Stimulated activated CD4-positive, alpha-beta T cell treated with anti-CD3 and anti-CD28 coated beads, Interleukin-12 subunit alpha, Interleukin-12 subunit beta, amount 100 ng/mL, for 48 hours (primary cell): ENCODE measurements at regions not wholly inside any gene's neighbourhood (a gene's known extent, or its start where the extent isn't known, plus 50 kb on each side); places are given as distances from the start of the nearest gene placed in this dataset.
"Not testable (repeated sequence)": the region's sequence is repeated elsewhere in the genome, so short reads cannot be mapped to it uniquely, and the experiment has no call there.

ENCODE experiments used
- DNase-seq, 3 donors: peaks; one replicate each; pipeline ENCODE4 v3.0.0-alpha.2; 2020; ENCODE audit warnings: low read depth in 2 of 3, low spot score in 1 of 3

DNA sequence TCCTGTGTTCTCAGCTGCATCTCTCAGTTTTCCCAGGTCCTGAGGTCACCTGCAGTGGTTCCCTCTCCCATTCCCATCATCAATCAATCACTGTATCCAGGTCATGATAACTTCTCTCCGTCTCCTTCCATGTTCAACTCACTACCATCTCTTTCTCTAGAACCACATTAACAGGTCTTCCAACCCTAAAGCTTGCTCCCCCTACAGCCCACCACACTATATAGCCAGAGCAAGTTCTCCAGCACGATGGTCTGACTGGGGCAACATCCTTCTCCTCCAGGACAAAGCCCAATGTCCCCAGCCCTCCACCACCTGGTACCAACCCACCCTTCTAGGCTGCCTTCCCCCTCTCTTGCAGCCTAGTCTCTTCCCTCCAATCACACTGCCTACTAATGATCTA, 241.6 kb downstream of the CDK5RAP2 start:
- no peak for DNase-seq

DNA sequence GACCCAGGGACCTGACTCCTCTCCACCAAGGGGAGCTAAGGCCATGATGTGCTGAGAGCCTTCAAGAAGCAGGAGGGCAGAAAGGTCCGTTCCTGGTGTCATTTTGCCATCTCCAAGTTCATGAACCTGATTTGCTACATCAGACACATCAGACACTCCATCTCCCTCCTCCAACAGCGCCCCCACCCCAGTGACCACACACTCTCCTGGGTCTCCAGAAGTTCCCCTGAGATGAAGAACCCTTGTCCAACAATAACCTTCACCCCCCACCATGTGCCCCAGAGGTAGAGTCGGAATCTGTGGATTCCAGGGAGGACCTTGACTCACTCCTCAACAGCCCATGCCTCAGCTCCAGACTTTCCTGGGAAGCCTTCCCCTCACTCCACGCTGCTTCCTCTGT, 242.8 kb downstream of the CDK5RAP2 start:
- DNase-seq: no peak

- DNase-seq: no peak
Observed at GRCh38 chr9:120336753-120337090, 243.2 kb downstream of the CDK5RAP2 start.

DNA sequence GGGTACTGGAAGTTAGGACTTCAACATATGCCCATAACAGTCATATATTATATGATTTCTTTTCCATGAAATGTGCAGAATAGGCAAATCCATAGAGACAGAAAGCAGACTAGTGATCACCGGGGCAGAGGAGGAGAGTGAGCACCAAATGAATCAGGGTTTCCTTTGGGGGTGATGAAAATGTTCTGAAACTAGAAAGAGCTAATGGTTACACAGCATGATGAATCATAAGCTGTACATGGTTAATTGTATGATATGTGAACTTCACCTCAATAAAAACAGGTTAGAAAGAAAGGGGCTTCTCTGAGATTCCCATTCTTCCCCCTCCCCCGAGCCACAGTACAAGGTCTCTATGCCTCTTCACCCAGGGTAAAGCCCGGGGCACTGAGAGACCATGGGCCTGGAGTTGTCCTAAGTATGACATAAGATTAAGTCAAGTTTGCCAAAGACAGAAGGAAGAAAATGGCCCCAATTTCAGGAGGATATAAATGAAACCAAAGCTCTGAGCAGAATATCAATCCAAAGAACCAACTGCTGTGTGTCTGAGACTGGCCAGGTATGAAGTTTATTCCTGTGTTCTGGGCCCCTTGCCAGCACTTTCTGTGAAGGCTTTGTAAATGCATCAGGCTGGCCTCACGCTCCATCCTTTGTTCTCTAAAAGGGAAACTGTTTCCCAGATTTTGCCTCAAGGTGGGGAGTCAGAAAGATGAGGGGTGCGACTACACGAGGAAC, 243.8 kb downstream of the CDK5RAP2 start:
- peak in 1 of 3 donors; percentile 2 for DNase-seq

GRCh38 chr9:120331913-120332312, 248.1 kb downstream of the CDK5RAP2 start:
- DNase-seq: no peak

GRCh38 chr9:120330031-120330430, 249.9 kb downstream of the CDK5RAP2 start:
- DNase-seq: no peak

GRCh38 chr9:120327322-120327721, 252.6 kb downstream of the CDK5RAP2 start:
- no peak for DNase-seq

GRCh38 chr9:120326049-120326693, 253.8 kb downstream of the CDK5RAP2 start:
- DNase-seq: no peak

DNA sequence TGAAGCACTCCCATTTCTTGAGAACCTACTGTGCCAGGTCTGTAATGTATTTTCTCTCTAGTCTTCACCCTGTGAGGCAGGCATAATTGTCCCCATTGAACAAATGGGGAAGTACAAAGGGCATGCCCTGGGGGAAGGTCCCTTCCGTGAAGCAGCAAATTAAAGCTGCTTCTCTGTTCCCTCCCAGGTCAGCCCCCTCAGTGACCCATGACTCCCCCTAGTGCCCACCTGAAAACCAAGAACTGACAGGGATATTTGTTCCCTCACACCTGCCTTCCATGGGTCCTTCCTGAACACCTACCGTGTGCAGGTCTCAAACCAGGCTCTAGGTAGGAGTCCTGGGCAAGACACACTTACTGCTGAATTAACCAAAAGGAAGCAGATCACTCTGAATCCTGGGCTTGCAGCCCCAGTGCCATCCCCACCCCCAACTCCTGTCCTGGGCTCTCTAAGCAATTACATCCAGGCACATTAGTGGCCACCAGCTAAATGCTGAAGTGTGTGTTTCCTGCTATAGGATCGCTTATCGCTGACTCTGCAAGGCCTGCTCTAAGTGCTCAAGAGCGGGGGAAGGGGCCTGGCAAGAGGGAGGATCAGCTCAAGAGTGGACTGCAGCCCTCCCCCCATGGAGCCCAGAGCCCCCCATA, 254.8 kb downstream of the CDK5RAP2 start:
- no peak for DNase-seq

DNA sequence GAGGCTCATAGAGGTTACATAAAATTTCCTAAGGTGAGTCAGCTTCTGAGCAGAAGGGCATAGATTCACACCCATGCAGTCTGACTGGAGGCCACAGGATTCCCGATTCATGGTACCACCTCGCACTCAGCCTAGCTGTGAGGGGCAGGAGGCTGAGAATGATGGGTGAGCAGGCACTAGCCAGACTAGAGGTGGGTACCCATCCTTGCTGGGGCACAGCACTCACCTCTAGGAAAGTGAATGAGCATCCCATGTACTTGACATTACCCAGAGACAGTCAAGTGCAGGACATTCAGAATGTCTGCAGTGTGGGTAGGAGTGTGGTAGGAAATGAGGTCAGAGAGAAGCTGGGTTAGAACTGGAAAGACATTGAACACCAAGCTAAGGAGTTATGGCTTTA, 255.5 kb downstream of the CDK5RAP2 start:
- DNase-seq: no peak

GRCh38 chr9:120323125-120323524, 256.8 kb downstream of the CDK5RAP2 start:
- DNase-seq: no peak

DNA sequence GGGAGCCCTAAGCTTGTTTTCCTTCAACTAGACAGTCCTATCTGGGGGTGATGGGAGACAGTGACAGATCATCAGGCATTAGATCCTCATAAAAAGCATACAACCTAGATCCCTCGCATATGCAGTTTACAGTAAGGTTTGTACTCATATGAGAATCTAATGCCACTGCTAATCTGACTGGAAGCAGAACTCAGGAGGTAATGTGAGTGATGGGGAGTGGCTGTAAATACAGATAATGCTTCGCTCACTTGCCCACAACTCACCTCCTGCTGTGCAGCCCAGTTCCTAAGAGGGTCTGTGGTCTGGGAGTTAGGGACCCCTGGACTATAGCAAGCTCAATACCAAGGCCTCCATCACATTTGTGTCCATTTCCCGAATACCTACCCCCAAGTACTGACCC, 260.5 kb downstream of the CDK5RAP2 start:
- no peak for DNase-seq

GRCh38 chr9:120315154-120315553, 264.8 kb downstream of the CDK5RAP2 start:
- DNase-seq: no peak

- DNase-seq: no peak
Observed at GRCh38 chr9:120312031-120312430, 267.9 kb downstream of the CDK5RAP2 start.

- no peak for DNase-seq
Observed at GRCh38 chr9:120310035-120310434, 269.9 kb downstream of the CDK5RAP2 start.

GRCh38 chr9:120308495-120308894, 271.5 kb downstream of the CDK5RAP2 start:
- no peak for DNase-seq

DNA sequence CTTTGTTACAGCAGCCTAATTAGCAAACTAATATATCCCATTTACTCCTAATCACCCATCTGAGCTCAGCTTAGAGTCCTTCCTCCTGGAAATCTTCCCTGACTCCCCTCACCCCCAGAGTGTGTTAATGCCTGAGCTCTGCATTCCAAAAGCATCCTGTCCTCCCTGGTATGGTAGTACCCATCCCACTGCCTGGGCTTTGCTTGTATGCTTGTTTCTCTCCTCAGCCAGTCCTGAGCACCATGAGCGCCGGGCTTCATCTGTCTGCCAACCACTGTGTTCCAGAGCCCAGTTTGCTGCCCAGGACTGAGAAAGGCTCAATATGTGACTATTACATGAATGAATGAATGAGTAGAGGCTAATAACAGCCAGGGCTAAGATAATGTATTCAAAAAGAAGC, 272.4 kb downstream of the CDK5RAP2 start:
- no peak for DNase-seq

DNA sequence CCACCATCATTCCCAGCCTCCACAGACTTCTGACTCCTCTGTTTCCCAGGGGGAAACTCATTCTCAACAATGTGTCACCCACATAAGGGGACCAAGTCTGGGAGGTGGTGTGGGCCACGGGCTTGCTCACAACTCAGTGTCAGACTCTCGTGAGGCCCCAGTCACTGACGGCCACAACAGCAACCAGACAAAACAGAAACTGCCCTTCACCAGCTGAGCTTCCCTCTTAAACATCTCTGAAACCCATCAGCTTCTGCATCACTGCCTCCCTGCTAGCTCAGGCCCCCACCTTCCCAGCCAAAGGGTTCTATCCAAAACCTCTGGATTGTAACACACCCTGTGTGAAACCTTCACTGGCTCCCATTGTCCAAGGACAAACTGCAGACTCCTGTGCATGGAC, 273.4 kb downstream of the CDK5RAP2 start:
- no peak for DNase-seq

GRCh38 chr9:120306088-120306487, 273.9 kb downstream of the CDK5RAP2 start:
- no peak for DNase-seq

DNA sequence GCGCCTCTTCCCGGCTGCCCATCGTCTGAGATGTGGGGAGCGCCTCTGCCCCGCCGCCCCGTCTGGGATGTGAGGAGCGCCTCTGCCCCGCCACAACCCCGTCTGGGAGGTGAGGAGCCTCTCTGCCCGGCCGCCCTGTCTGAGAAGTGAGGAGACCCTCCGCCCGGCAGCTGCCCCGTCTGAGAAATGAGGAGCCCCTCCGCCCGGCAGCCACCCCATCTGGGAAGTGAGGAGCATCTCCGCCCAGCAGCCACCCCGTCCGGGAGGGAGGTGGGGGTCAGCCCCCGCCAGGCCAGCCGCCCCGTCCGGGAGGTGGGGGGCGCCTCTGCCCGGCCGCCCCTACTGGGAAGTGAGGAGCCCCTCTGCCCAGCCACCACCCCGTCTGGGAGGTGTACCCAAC, 275.1 kb downstream of the CDK5RAP2 start:
- DNase-seq: not testable (repeated sequence)

DNA sequence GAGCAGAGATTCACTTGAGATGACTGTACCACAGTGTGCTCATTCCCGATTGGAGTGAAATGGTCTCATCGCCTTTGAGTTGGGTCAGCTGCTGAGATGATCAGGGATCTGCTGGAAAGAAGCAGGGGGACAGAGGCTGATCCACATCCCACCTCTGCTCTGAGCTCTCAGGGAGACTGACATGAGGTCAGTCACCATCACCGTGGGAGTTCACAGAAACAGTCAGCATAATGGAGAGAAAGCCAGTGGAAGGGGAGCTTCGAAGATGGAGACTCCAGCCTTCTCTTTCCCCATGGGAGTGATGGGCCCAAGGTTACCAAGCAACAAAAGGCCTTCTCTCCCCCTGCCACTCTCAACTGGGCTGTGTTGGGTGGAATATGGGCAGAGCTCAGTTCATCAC, 276.4 kb downstream of the CDK5RAP2 start:
- no peak for DNase-seq

GRCh38 chr9:120299785-120300184, 280.2 kb downstream of the CDK5RAP2 start:
- DNase-seq: no peak

DNA sequence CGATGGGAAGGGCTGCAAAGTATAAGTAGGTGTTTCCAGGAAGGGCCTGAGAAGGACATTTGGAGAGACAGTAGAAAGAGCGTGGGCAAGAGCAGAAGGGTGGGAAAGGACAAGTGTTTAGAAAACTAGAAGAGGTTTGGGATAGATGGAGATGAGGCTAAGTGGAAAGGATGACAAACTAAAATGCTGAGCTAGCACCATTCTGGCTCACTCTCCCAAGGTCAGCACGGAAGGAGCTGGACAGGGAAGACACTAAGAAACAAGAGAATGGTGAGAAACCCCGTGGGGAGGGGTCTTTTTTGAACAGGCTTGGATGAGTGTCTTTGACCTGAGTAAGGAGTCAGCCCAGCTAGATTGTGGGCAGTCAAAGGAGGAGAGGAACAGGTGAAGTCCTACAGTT, 286.0 kb downstream of the CDK5RAP2 start:
- DNase-seq: no peak
